ENCODE measurements at regions not wholly inside any gene's neighbourhood (a gene's known extent, or its start where the extent isn't known, plus 50 kb on each side); places are given as distances from the start of the nearest gene placed in this dataset.

GRCh38 chr21:22244516-22244915, 1246.3 kb downstream of the NCAM2 start (continued):
- TF ChIP-seq RELB (IDR thresholded peaks at IDR 0.05; ENCODE audit: low read depth) = no peak

DNA sequence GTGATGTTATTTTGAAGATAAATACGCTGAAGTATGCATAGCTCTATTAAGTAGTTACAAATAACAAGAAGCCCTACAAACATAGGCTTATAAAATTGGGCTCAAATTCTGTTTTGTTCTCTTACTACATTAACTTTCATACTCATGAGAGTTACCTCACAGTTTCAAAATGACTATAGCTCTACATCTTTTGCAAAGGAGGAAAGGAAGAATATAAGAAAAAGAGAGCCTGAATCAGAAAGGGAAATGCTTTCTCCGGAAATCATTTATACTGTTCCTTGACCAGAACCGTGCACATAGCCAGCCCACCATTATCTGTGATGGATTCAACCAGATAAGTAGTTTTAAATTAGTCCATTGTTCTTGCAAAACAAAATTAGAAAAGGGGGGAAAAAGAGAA, 1252.1 kb downstream of the NCAM2 start:
- ChIA-PET SMC1A (ENCODE audit: uncharacterized antibody, unreplicated experiment) (no interaction called here), POLR2A (no interaction called here), CTCF (no interaction called here), RAD21 (ENCODE audit: unreplicated experiment) (no interaction called here)
- H3K4me1 ChIP-seq (ENCODE audit: control insufficient read depth, insufficient read depth, low read length) = no peaks in the 10 kb centered on the region
- no peak for DNase-seq (ENCODE audit: low read depth, low spot score)
- H3K9ac ChIP-seq (ENCODE audit: control insufficient read depth, insufficient read depth, low read length) = no peak overlapping the region
- no peaks in the 10 kb centered on the region for H4K20me1 ChIP-seq (ENCODE audit: control insufficient read depth, insufficient read depth)
- TF ChIP-seq MEF2A (IDR thresholded peaks at IDR 0.05; ENCODE audit: insufficient read depth, low read depth, low read length) = no peak
- TF ChIP-seq MYC (IDR thresholded peaks at IDR 0.05; ENCODE audit: insufficient read depth, insufficient read length, insufficient replicate concordance, low read length, severe bottlenecking) = no peak
- TF ChIP-seq PAX5 (IDR thresholded peaks at IDR 0.05; ENCODE audit: borderline replicate concordance, low read depth, low read length) = no peak
- TF ChIP-seq SMAD5 (IDR thresholded peaks at IDR 0.05; ENCODE audit: low read depth) = no peak
- TF ChIP-seq TCF7 (IDR thresholded peaks at IDR 0.05; ENCODE audit: borderline replicate concordance) = no peak
- ATAC-seq = no peak
- no peak overlapping the region for H2AFZ ChIP-seq (ENCODE audit: control insufficient read depth, low read depth, low read length)
- no peak overlapping the region for H3K4me2 ChIP-seq (ENCODE audit: control insufficient read depth, insufficient read depth)
- no peaks in the 10 kb centered on the region for H3K27me3 ChIP-seq (replicated peaks in 1 of 2; ENCODE audit: control insufficient read depth in 2 of 2, insufficient read depth in 2 of 2, low read length in 1 of 2)
- in situ Hi-C loops (cut with MboI) = no loop called here
- FAIRE-seq = no peak
- no peak overlapping the region for H3K4me3 ChIP-seq
- no peaks in the 10 kb centered on the region for H3K36me3 ChIP-seq (ENCODE audit: control insufficient read depth in 2 of 2, insufficient read depth in 2 of 2, low read length in 1 of 2)
- BruUV-seq (replicated peaks) = no TSS peak
- no peak overlapping the region for H3K27ac ChIP-seq (ENCODE audit: control insufficient read depth, insufficient read depth)
- no peaks in the 10 kb centered on the region for H3K79me2 ChIP-seq (ENCODE audit: control insufficient read depth, insufficient read depth, low read length)
- intact Hi-C loops (cut with micrococcal nuclease; ENCODE audit: unreplicated experiment) = no loop called here
- WGBS (ENCODE audit: insufficient coverage, insufficient replicate concordance, low lambda C conversion rate, missing lambda C conversion rate) = 39% methylated on average over 3 of the region's 3 CpGs
- no peaks in the 10 kb centered on the region for H3K9me3 ChIP-seq (replicated peaks; ENCODE audit: control insufficient read depth, insufficient read depth, low read length)
